K562 (cell line): ENCODE measurements at regions not wholly inside any gene's neighbourhood (a gene's known extent, or its start where the extent isn't known, plus 50 kb on each side); places are given as distances from the start of the nearest gene placed in this dataset.
"Not testable (repeated sequence)": the region's sequence is repeated elsewhere in the genome, so short reads cannot be mapped to it uniquely, and the experiment has no call there.

Experiments
- ATAC-seq: fragments of 200-7000 bp; cut with Tn5 transposase; 3 replicates; pipeline ENCODE4 v1.9.1; 2020; ENCODE audit warnings: moderate library complexity
- BruUV-seq: library from RNA; stranded (reverse); fragments of 400-500 nt; replicated peaks from 2 replicates; lab custom pipeline; 2021; lab: Mats Ljungman, UMichigan
- CTCF ChIA-PET: fragments of 300-600 bp; formaldehyde crosslinking; extraction: SDS; loops from one replicate; lab custom pipeline; 2021; ENCODE audit warnings: low intra/inter-chr PET ratio; lab: Yijun Ruan, JAX
- POLR2A ChIA-PET: fragments of 300-600, 350-650 bp; sonication (Branson Sonifier 250); formaldehyde crosslinking; extraction: SDS; loops from one replicate; lab custom pipeline; 2021; ENCODE audit warnings: antibody characterized with exemption, inconsistent platforms; lab: Yijun Ruan, JAX
- DNase-seq, 4 experiments: peaks; one replicate each; pipeline versions ENCODE4 v3.0.0 to v3.0.0-alpha.2; 2011 to 2018; ENCODE audit warnings: low spot score in 3 of 4, mixed read lengths in 3 of 4; ENCODE audit errors: extremely low read depth in 1 of 4
- FAIRE-seq: peaks from 2 replicates; lab custom pipeline; 2011; peaks lifted over from hg19 to GRCh38; lab: Jason Lieb, UNC
- H2AFZ ChIP-seq: 2 replicates; pipeline ENCODE4 v1.6.0; 2011; ENCODE audit warnings: low read depth, low read length, control low read depth, inconsistent platforms
- H3K27ac ChIP-seq: fragments of 200-600 bp; 3 replicates; pipeline ENCODE4 v1.8.0; 2011; ENCODE audit warnings: low read depth, mild to moderate bottlenecking, control low read depth, inconsistent platforms, low read length, moderate library complexity, mixed read lengths; ENCODE audit errors: extremely low read depth
- H3K27me3 ChIP-seq, 2 experiments: fragments of 300-600 bp in 1 of 2; 2 replicates in 1 of 2; 3 replicates in 1 of 2; pipeline versions ENCODE4 v1.6.0 to v1.8.0; 2011; ENCODE audit warnings: inconsistent platforms in 2 of 2, low read length in 2 of 2, mild to moderate bottlenecking in 1 of 2, mixed read lengths in 1 of 2, moderate library complexity in 1 of 2; ENCODE audit not compliant: control insufficient read depth in 2 of 2, insufficient read depth in 2 of 2
- H3K36me3 ChIP-seq: fragments of 300-600 bp; 3 replicates; pipeline ENCODE4 v1.8.0; 2011; ENCODE audit warnings: mild to moderate bottlenecking, low read length, inconsistent platforms; ENCODE audit not compliant: control insufficient read depth, insufficient read depth
- H3K4me1 ChIP-seq, 2 experiments: fragments of 200-600 bp in 1 of 2; replicated peaks in 1 of 2; 2 replicates in 1 of 2; 3 replicates in 1 of 2; pipeline versions ENCODE4 v1.5.1 to v1.8.0; 2011; ENCODE audit warnings: inconsistent platforms in 2 of 2, low read length in 2 of 2, mild to moderate bottlenecking in 1 of 2, mixed read lengths in 1 of 2, moderate library complexity in 1 of 2; ENCODE audit not compliant: control insufficient read depth in 2 of 2, insufficient read depth in 2 of 2
- H3K4me2 ChIP-seq: 2 replicates; pipeline ENCODE4 v1.6.1; 2011; ENCODE audit warnings: low read length, control low read depth, inconsistent platforms, mixed read lengths; ENCODE audit not compliant: insufficient read depth
- H3K4me3 ChIP-seq: fragments of 200-600 bp; sonication (generic), shearing (Covaris generic); 2 replicates; pipeline ENCODE4 v1.5.1; 2016; ENCODE audit warnings: control low read depth, inconsistent platforms
- H3K79me2 ChIP-seq: fragments of 200-600 bp; 3 replicates; pipeline ENCODE4 v1.8.0; 2011; ENCODE audit warnings: low read length, inconsistent platforms; ENCODE audit not compliant: control insufficient read depth, insufficient read depth
- H3K9ac ChIP-seq, 2 experiments: 2 replicates each; pipeline versions ENCODE4 v1.6.0 to v1.6.1; 2011; ENCODE audit warnings: low read depth in 2 of 2, low read length in 2 of 2, control low read depth in 1 of 2, inconsistent platforms in 1 of 2, mild to moderate bottlenecking in 1 of 2, mixed read lengths in 1 of 2; ENCODE audit not compliant: insufficient read depth in 1 of 2
- H3K9me1 ChIP-seq: one replicate; pipeline ENCODE4 v1.6.0; 2011; ENCODE audit warnings: inconsistent platforms, mild to moderate bottlenecking, low read length, moderate library complexity; ENCODE audit not compliant: control insufficient read depth, insufficient read depth
- H3K9me3 ChIP-seq: replicated peaks from 2 replicates; pipeline ENCODE4 v1.5.1; 2011; ENCODE audit warnings: low read depth, low read length, inconsistent platforms; ENCODE audit not compliant: control insufficient read depth, insufficient read depth
- H4K20me1 ChIP-seq: replicated peaks from 2 replicates; pipeline ENCODE4 v1.6.1; 2011; ENCODE audit warnings: low read length, inconsistent platforms, mixed read lengths; ENCODE audit not compliant: control insufficient read depth, insufficient read depth
- BRD4 ChIP-seq: fragments of 200-600 bp; sonication (generic); IDR thresholded peaks from 2 replicates; pipeline ENCODE4 v1.6.1; 2017; ENCODE audit warnings: inconsistent platforms
- CHD1 ChIP-seq: fragments of 200-600 bp; sonication (generic); IDR thresholded peaks from one replicate; pipeline ENCODE4 v1.6.1; 2012; ENCODE audit warnings: mild to moderate bottlenecking, moderate library complexity, low read length, inconsistent platforms
- E2F3 ChIP-seq: fragments of 250-450 bp; sonication (Bioruptor Pico); IDR thresholded peaks from 2 replicates; pipeline ENCODE4 v1.4.0; 2020; ENCODE audit warnings: mild to moderate bottlenecking
- FOXK2 ChIP-seq, 2 experiments: fragments of 450-650 bp; IDR thresholded peaks in 1 of 2; conservative IDR thresholded peaks in 1 of 2; 2 replicates each; pipeline ENCODE4 v1.6.1; 2016; ENCODE audit warnings: low read depth in 2 of 2, mild to moderate bottlenecking in 1 of 2
- NCOA2 ChIP-seq, 2 experiments: fragments of 450-650 bp; IDR thresholded peaks; 2 replicates each; pipeline ENCODE4 v1.6.1; 2018; ENCODE audit warnings: mild to moderate bottlenecking in 2 of 2, moderate library complexity in 1 of 2; ENCODE audit not compliant: partially characterized antibody in 2 of 2
- PATZ1 ChIP-seq: fragments of 250-450 bp; sonication (Bioruptor Pico); IDR thresholded peaks from 2 replicates; pipeline ENCODE4 v1.5.0; 2020; ENCODE audit warnings: mild to moderate bottlenecking, borderline replicate concordance
- SRSF7 ChIP-seq: fragments of 200-400 bp; formaldehyde crosslinking; optimal IDR thresholded peaks from 2 replicates; pipeline ENCODE3; 2017; ENCODE audit warnings: mild to moderate bottlenecking, low read depth, low read length
- XRCC3 ChIP-seq: fragments of 450-650 bp; IDR thresholded peaks from 2 replicates; pipeline ENCODE4 v1.6.1; 2017; ENCODE audit warnings: mild to moderate bottlenecking, moderate library complexity
- ZBTB1 ChIP-seq: sonication (generic); formaldehyde crosslinking; IDR thresholded peaks from 2 replicates; pipeline ENCODE4 v1.8.1; 2023; ENCODE audit warnings: missing genetic modification reagents, low read depth, mild to moderate bottlenecking, borderline replicate concordance
- ZNF217 ChIP-seq: sonication (generic); formaldehyde crosslinking; IDR thresholded peaks from 2 replicates; pipeline ENCODE4 v1.8.0; 2022; ENCODE audit warnings: mild to moderate bottlenecking, missing genetic modification reagents
- ZNF75A ChIP-seq: fragments of 450-650 bp; formaldehyde crosslinking; IDR thresholded peaks from 2 replicates; pipeline ENCODE4 v1.4.0; 2020; ENCODE audit warnings: mild to moderate bottlenecking
- WGBS: fragments of 100-300 bp; shearing (Covaris generic); methylation state at CpG from one replicate; pipeline ENCODE4 v1.1.6; 2016; ENCODE audit warnings: low coverage, mixed read lengths; ENCODE audit not compliant: insufficient coverage; ENCODE audit errors: missing lambda C conversion rate; 5-methylcytosine and 5-hydroxymethylcytosine counted together
- in situ Hi-C: fragments of 300-500 bp; cut with MboI; formaldehyde crosslinking; loops from 4 replicates; pipeline ENCODE4 v1.15.0; 2018; ENCODE audit warnings: inconsistent platforms, mixed read lengths
- intact Hi-C: fragments of 100-400 bp; cut with micrococcal nuclease; formaldehyde crosslinking; loops from 2 replicates; pipeline ENCODE4 v1.14.2; 2022
- TF ChIP-seq, protein P1 (sequence below): IDR thresholded peaks from 2 replicates; pipeline ENCODE4 v1.6.1; 2011; ENCODE audit not compliant: insufficient read length; ENCODE audit errors: extremely low read depth

DNA sequence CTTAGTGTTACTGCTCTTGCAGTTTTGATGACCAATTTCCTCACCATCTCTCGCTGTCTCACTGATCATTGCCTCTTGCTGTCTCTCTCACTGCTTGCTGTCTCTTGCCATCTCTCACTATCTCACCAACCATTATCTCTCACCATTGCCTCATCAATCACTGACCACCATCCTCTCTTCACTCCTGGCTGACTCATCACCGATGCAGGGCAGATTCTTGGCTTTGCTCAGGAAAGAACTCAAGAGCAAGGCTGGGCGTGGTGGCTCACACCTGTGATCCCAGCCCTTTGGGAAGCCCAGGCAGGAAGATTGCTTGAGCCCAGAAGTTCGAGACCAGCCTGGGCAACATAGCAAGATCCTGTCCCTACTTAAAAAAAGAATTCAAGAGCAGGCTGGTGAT, 66.3 kb upstream of the SYN3 start:
- ATAC-seq (no peak), DNase-seq (no peak)
- Histone ChIP-seq H3K9me3 (no peaks in the 10 kb centered on the region), H3K27ac (no peak overlapping the region)
- WGBS: 0% methylated on average over 4 of the region's 4 CpGs
- TF ChIP-seq XRCC3 (no peak), ZBTB1 (CRISPR knock-in tag) (no peak), BRD4 (no peak), E2F3 (CRISPR knock-in tag) (no peak), SRSF7 (no peak), NCOA2 (IDR thresholded peaks at IDR 0.05; ENCODE audit: partially characterized antibody in 2 of 2) (no peak), ZNF75A (CRISPR knock-in tag) (no peak), FOXK2 (conservative IDR thresholded peaks at IDR 0.05 in 1 of 2, IDR thresholded peaks at IDR 0.05 in 1 of 2; ENCODE audit: low read depth in 2 of 2) (no peak), PATZ1 (CRISPR knock-in tag) (no peak), ZNF217 (CRISPR knock-in tag) (no peak), CHD1 (no peak)
- TF ChIP-seq, protein P1, sequence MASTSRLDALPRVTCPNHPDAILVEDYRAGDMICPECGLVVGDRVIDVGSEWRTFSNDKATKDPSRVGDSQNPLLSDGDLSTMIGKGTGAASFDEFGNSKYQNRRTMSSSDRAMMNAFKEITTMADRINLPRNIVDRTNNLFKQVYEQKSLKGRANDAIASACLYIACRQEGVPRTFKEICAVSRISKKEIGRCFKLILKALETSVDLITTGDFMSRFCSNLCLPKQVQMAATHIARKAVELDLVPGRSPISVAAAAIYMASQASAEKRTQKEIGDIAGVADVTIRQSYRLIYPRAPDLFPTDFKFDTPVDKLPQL: no peak
- TF ChIP-seq, all 486 proteins: peak for 0
- intact Hi-C loops: no loop called here
- no peaks in the 10 kb centered on the region for H3K9me1 ChIP-seq
- no peaks in the 10 kb centered on the region for H3K27me3 ChIP-seq
- in situ Hi-C loops: no loop called here
- FAIRE-seq: no peak
- no peak overlapping the region for H3K9ac ChIP-seq
- no peak overlapping the region for H3K4me3 ChIP-seq
- H3K4me1 ChIP-seq: no peaks in the 10 kb centered on the region; a peak in 1 of 5 replicates
- POLR2A ChIA-PET: interaction anchor here (0.5 kb wide), 1 partner anchor 13 kb away, joined by 4 read pairs; no protein-coding TSS in a partner anchor
- H3K36me3 ChIP-seq: no peaks in the 10 kb centered on the region
- CTCF ChIA-PET: no interaction called here
- no peaks in the 10 kb centered on the region for H3K79me2 ChIP-seq
- H2AFZ ChIP-seq: no peak overlapping the region
- H3K4me2 ChIP-seq: no peak overlapping the region
- no peaks in the 10 kb centered on the region for H4K20me1 ChIP-seq
- BruUV-seq: no TSS peak

GRCh38 chr22:33122439-33122838, 64.3 kb upstream of the SYN3 start:
- H3K4me2 ChIP-seq, H2AFZ ChIP-seq, in situ Hi-C loops, H3K27me3 ChIP-seq, DNase-seq, H3K36me3 ChIP-seq, ATAC-seq, BruUV-seq, POLR2A ChIA-PET, H3K9me3 ChIP-seq, H3K4me3 ChIP-seq, H3K9ac ChIP-seq, H3K27ac ChIP-seq, H4K20me1 ChIP-seq, H3K79me2 ChIP-seq, intact Hi-C loops, H3K4me1 ChIP-seq, CTCF ChIA-PET, H3K9me1 ChIP-seq: not testable (repeated sequence)
- 3% methylated on average over 5 of the region's 5 CpGs for WGBS
- peak; percentile 68 for FAIRE-seq
